ENCODE measurements at regions not wholly inside any gene's neighbourhood (a gene's known extent, or its start where the extent isn't known, plus 50 kb on each side); places are given as distances from the start of the nearest gene placed in this dataset.
A peak's percentile ranks its signal among the peaks of the same experiment; 100 is the strongest.
"Not testable (repeated sequence)": the region's sequence is repeated elsewhere in the genome, so short reads cannot be mapped to it uniquely, and the experiment has no call there.

DNA sequence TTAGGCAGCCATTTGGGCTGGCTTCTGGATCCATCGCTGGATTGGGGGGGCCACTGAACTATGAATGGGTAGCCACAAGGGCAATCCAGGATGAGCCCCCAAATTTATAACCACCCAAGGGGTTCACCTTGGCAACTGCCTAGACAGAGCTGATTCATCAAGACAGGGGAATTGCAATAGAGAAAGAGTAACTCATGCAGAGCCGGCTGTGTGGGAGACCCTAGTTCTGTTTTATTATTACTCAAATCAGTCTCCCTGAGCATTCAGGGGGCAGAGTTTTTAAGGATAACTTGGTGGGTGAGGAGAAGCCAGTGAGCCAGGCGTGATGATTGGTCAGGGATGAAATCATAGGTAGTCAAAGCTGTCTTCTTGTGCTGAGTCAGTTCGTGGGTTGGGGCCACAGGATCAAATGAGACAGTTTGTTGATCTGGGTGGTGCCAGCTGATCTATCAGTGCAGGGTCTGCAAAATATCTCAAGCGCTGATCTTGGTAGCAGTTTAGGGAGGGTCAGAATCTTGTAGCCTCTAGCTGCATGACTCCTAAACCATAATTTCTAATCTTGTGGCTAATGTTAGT is 57.9 kb downstream of the DNAJB9 start:
- no peak for DNase-seq (ENCODE audit: low spot score)
- in situ Hi-C loops (cut with HindIII; ENCODE audit: low sequenced_read_pairs): no loop called here

DNA sequence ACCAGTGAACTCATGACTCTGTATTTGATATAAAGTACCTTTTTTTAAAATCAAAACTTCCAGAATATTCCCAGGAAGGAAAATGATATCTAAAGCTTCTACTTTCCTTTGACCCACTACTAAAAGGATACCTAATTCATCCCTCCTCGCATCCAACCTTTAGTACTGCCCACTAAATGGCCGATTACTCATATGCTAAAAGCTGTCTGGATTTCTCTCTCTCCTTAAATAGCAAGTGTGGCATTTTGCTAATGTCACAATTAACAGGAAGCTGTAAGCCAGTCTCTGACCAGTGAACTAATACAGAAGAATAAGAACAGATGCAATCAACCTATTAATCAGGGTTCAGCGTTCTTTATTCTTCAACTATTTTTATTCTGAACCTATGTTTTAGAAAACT is 59.0 kb downstream of the DNAJB9 start:
- DNase-seq (ENCODE audit: low spot score): no peak
- in situ Hi-C loops (cut with HindIII; ENCODE audit: low sequenced_read_pairs): no loop called here

DNA sequence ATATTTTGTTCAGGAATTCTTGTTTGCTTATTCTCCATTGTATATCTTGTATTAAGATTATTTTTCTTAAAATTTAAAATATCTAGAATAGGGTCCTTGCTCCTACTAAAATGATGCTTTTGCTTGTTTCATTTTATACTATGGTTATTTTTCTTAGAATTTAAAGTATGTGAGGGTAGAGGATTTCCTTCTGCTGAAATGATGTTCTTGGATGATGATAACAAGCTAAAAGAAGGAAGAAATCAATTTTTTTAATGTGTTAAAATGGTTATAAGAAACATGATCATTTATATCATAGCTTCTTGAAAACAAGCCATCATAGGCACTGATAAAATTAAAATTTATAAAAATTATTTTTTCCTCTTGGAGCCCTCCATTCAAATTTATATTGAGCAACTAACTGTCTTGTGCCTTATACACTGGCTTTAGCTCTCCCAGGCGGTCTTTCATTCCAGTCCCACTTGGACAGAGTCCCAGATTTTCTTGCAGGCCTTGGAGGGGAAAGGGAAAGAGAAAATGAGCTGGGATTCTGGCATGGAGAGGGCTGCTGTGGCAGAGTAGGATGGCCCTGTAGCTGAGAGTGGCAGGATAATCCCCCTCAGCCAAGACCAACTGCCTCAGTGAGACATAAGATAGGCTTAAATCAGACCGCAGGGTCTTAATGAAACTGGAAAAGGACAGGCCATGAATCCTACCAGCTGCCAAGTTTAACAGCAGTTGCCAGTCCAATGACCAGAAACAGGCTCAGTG is 60.2 kb downstream of the DNAJB9 start:
- peak; percentile 84 for DNase-seq (ENCODE audit: low spot score)
- in situ Hi-C loops (cut with HindIII; ENCODE audit: low sequenced_read_pairs): no loop called here

DNA sequence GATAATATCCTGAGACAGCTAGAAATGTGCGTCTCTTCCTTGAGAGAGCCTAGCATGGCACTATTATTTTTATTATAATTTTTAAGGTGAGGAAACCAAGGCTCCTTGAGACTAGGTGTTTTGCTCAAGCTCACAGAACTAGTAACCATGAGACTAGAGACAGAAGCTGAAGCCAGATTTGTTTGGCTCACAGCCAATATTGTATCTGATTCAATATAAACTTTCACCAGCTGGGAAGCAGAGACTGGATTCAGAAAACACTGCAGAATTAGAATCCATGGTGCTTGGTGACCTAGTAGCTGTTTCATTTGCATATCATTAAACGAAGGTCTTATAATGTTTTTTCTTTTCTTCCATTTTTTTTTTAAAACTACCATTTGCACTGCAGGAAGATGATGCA is 64.4 kb downstream of the DNAJB9 start:
- DNase-seq (ENCODE audit: low spot score): no peak
- in situ Hi-C loops (cut with HindIII; ENCODE audit: low sequenced_read_pairs): no loop called here

DNA sequence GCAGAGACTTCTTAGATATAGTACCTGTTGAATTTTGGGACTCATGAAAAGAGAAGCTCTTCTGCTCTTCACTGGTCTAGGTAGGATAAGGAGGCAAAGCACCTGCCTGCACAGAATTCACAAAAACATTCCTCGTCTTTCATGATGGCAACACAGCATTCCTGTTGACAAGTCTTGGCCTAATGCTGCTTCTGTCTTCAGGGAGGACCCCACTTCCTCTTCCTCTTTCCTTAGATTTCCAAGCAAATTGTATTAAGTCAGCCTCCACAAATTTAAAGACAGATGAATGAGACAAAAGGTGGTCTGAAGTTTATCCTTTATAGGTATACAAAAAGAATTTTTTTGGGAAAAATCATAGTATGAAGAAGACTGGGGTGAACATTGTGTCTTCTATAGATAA is 64.9 kb downstream of the DNAJB9 start:
- in situ Hi-C loops (cut with HindIII; ENCODE audit: low sequenced_read_pairs): no loop called here
- no peak for DNase-seq (ENCODE audit: low spot score)

DNA sequence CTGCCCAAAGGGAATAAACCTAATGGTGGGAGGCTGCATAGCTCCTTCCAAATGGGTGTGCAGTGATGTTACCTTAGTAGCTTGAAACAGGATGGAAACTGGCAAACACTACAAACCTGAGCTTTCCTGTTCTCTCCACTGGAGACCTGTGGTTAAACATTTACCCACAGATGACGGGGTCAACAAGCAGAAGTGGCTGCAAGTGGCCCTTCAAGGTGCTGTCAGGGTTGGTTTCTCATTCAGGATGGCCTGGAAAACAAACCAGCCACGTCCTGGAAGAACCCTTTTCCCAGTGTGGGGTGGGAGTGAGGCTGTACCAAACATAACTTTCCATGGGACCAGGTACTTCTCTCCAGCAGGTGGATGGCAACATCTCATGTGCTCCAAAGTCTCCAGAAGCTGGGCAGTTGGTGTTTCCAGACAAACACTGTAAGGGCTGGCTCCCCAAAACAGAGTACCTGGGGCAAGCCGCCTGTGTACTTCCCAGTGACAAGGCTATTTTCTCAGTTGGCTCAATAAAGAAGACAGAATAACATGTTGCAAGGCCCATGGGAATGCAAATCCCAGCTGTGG is 67.5 kb downstream of the DNAJB9 start:
- in situ Hi-C loops (cut with HindIII; ENCODE audit: low sequenced_read_pairs): no loop called here
- no peak for DNase-seq (ENCODE audit: low spot score)

DNA sequence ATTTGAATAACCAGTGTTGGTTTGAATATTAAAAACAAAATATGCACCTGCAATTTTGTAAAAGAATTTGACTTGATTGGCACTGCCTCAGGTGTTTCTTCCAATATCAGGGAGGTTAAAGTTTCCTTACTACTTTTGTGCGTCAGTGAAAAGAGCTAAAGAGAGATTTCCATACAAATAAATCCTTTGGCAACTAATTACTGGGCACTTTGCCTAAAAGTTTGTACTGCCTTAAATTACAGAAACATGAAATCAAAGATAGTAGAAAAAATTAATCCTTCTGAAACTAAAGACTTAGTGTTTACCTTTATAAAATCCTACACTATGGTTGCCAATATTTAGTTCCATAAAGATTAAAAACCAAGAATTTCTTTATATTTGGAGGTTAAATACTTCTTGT is 72.5 kb downstream of the DNAJB9 start:
- in situ Hi-C loops (cut with HindIII; ENCODE audit: low sequenced_read_pairs): no loop called here
- DNase-seq (ENCODE audit: low spot score): no peak

DNA sequence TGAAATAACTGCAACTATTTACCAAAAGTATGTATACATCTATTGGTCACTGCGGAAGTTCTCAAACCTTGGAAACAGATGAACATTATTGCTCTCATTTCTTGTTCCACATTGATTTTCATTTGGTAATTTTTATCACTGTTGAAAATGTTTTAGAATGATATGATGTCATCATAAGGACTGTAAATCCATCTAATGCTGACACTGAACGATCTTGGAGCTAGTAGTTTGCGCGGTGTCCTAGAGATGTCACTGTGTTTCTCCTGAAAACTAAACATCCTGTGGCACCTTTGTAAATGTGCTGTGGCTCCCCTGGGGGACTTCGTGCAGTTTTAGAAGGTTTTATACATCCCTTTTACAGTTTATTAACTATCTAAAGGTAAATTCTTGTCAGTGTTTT is 73.5 kb downstream of the DNAJB9 start:
- no peak for DNase-seq (ENCODE audit: low spot score)
- in situ Hi-C loops (cut with HindIII; ENCODE audit: low sequenced_read_pairs): no loop called here

DNA sequence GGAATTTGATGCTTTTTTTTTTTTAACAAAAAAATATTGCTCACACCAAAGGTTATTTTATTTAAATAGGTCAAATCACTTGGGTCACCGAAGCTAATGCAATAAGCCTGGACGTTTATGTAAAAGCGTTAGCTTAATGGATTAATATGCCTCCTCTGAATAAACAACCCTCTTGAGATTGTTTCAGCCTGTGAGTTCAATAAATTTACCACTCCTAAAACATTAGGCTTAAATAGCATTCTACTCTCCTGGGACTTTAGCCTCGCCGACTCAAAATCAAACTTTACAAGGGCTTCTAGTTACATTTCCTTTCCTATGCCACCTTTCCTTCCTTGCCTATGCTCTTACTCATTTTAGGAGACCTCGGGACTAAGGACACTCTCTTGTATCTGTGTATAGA is 79.3 kb downstream of the DNAJB9 start:
- no peak for DNase-seq (ENCODE audit: low spot score)
- in situ Hi-C loops (cut with HindIII; ENCODE audit: low sequenced_read_pairs): no loop called here

DNA sequence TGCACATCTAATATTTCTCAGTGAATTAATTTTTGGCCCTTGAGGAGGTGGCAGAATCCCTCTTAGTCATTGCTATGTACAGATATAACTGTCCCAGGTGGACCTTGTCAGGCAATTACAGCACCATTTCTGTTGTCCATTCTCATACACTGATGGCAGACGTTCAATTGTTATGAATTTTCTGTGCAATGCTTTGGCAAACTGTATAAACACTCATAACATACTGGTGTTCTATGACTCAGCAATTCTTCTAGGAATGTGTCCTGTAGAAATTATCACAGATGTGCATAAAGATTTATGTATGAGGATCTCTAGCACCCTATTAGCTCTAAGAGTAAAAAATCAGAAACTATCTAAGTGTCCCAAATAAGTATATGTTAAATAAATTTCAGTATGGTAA is 80.8 kb downstream of the DNAJB9 start:
- in situ Hi-C loops (cut with HindIII; ENCODE audit: low sequenced_read_pairs): no loop called here
- no peak for DNase-seq (ENCODE audit: low spot score)

DNA sequence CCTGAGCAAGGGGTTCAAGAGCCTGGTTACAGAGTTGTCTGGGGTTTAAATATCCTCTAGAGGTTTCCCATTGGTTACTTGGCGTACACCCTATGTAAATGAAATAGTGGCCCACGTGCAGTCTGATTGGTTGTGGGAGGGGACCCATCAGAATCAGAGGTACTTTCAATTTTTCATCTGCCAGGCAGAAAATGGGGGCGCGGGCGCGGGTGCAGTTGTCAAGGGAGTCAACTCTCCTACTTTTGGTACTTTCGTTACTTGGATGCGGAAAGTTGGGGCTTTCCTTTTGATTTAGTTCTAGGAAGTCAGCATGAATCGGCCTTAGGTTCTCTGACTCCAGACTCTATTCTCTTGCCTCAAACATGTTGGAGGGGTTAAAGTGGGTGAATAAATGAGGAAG is 83.2 kb downstream of the DNAJB9 start:
- no peak for DNase-seq (ENCODE audit: low spot score)
- in situ Hi-C loops (cut with HindIII; ENCODE audit: low sequenced_read_pairs): no loop called here

DNA sequence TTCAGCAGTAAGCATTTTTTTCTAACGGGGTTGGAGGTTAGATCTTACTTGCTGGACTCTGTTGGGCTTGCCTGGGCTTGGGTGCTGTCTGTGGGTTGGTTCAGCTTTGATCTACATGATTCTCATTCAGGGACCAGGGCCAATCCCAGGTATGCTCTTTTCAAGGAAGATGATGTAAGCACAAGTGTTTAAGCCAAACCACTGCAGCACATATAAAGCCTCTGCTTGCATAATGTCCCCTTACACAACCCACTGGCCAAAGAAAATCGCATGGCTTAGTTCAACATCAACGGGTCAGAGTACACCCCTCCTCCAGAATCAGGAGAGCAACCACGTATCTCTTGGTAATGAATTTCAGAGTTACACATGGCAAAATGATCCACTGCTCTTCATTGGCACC is 83.9 kb downstream of the DNAJB9 start:
- in situ Hi-C loops (cut with HindIII; ENCODE audit: low sequenced_read_pairs): no loop called here
- no peak for DNase-seq (ENCODE audit: low spot score)

DNA sequence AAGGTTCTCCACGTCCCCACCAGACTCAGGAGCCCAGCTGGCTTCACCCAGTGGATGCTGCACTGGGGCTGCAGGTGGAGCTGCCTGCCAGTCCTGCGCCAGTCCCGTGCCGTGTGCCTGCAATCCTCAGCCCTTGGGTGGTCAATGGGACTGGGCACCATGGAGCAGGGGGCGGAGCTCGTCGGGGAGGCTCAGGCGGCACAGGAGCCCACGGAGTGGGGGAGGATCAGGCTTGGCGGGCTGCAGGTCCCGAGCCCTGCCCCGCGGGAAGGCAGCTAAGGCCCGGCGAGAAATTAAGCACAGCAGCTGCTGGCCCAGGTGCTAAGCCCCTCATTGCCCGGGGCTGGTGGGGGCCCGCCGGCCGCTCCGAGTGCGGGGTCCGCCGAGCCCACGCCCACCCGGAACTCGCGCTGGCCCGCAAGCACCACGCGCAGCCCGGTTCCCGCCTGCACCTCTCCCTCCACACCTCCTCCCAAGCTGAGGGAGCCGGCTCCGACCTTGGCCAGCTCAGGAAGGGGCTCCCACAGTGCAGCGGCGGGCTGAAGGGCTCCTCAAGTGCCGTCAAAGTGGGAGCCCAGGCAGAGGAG is 87.6 kb downstream of the DNAJB9 start:
- DNase-seq (ENCODE audit: low spot score); in situ Hi-C loops (cut with HindIII; ENCODE audit: low sequenced_read_pairs): not testable (repeated sequence)

DNA sequence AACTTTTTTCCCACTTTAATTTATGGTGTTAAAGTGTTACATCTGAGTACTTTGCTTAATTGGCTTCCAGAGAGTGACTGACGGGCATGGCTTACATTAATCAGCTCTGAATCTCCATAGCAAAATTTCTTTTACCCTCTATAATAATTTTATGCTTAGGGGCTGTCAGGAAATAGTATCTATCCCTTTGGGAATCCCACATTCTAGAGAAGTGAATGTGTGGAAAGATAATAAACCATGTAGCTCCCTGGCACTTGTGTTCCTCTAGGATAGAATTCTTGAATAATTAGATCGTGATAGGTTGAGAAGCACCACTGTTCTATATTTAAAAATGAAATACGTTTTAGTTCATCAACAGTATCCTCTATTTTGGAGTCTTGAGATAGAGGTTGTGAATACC is 89.6 kb downstream of the DNAJB9 start:
- in situ Hi-C loops (cut with HindIII; ENCODE audit: low sequenced_read_pairs): no loop called here

DNA sequence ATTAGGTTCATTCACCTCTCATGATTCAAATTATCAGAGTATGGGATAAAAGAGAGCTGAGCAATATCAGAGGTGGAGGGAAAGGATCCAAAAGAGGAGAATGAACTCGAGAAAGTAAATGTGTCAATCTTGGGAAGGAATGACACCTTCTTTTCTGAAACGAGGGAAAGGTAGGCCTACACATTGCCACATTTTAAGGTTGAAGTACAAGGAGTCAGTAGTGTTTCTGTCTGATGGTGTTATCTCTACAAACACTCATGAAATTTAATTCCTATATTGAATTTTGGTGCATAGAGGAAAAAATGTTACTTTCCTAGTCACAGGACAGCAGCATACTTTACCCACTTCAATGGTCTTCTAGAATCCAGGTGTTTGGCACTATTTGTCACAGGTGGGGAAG is 90.2 kb downstream of the DNAJB9 start:
- in situ Hi-C loops (cut with HindIII; ENCODE audit: low sequenced_read_pairs): no loop called here
- DNase-seq (ENCODE audit: low spot score): no peak

More for the DNA sequence above, 89.6 kb downstream of the DNAJB9 start:
- no peak for DNase-seq (ENCODE audit: low spot score)

DNA sequence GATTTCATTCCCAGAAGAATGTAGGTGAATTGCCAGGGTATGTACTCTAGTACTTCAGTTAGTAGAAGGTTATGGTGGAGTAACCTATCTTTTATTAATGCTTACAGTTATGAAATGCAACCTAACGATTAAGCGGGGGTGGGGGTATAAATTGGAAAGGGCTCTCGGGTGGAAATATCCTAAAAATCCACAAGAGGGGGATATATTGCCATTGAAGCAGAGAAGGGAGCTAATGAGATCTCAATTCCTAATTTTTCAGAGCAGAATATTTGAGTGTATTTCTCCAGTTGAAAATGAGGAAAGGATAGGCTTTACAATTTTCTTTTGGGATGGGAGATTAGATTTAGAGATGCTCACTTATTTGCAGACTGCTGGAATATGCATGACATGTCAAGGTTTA is 90.8 kb downstream of the DNAJB9 start:
- DNase-seq (ENCODE audit: low spot score): no peak
- in situ Hi-C loops (cut with HindIII; ENCODE audit: low sequenced_read_pairs): no loop called here

DNA sequence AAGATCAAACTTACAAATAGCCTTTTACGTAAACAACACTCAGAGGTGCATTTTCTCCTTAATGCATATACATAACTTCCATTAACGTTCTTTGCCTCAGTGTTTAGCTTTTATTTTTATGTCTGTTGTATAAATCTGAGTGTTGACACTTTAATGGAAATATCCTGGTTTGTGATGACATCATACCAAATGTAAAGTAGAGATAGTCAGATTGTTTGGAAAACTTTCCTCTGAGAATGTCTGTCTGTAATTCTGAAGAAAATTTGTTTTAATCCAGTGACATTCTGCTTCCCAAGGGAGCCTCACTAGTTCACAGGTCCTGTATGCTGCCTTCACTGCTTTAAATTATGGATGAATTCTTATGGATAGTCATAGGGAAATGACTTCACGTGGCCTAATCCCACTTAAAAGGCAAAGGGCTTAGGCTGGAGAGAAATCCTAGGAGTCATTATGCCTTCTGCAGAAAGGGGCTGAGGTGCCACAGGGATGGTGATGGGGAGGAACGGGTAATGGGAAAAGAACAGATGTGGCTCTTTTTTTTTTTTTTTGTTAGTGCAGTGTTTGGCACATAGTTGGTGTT is 93.2 kb downstream of the DNAJB9 start:
- no peak for DNase-seq (ENCODE audit: low spot score)
- in situ Hi-C loops (cut with HindIII; ENCODE audit: low sequenced_read_pairs): no loop called here

DNA sequence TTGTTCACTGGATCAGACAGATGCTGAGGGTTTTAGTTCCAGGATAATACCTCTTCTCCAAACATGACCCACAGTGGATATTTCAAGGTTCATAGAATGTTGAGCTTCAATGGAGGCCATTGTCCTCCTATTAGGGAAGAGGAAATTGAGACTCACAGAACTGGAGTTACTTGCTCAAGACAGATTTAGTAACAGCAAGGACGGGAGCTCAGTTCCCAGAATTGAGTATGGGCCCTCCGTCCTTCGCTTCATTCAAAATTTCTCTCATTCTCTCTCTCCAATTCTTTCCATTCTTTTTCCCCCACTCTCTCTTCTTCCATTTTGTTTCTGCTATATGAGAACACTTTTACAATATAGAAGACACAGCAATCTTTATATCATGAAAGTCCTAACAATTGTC is 94.0 kb downstream of the DNAJB9 start:
- in situ Hi-C loops (cut with HindIII; ENCODE audit: low sequenced_read_pairs): no loop called here
- DNase-seq (ENCODE audit: low spot score): no peak

DNA sequence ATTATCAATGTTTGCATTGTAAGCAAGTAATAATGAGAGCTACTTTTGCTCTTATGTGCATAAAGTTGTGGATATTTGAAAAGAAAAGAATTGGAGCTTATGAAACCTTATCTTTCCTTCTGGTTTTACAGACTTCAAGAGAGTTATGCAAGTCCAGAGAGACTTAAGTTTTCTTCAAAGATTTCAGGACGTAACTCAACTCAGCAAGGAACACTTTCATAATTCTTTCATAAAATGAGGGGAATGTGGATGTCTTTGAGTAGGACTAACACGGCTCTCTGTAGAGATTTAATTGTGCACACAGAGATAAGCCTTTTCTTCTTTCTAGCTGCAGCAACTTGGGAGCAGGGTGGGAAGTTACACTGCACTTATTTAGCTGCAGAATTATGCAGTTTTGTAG is 97.5 kb downstream of the DNAJB9 start:
- in situ Hi-C loops (cut with HindIII; ENCODE audit: low sequenced_read_pairs): no loop called here
- no peak for DNase-seq (ENCODE audit: low spot score)

DNA sequence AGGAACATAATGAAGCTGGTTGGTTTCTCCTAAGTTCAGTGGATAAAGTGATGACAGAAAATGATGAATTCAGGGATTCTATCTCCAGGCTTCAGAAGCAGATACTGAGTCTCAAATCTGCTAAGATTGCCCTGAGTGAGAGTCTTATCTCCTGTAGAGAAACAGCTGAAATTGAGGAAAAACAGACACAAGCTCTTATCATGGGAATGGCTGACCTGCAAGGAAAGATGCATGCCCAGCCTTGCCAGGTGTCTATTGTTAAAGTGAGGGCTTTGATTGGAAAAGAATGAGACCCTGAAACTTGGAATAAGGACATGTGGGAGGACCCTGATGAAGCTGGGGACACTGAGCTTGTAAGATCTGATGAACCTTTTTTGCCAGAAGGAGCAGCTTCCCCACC is 100.3 kb downstream of the DNAJB9 start:
- in situ Hi-C loops (cut with HindIII; ENCODE audit: low sequenced_read_pairs): no loop called here
- no peak for DNase-seq (ENCODE audit: low spot score)

Data from G401 (cell line).